RCC 7860 (cell line): ENCODE measurements at regions not wholly inside any gene's neighbourhood (a gene's known extent, or its start where the extent isn't known, plus 50 kb on each side); places are given as distances from the start of the nearest gene placed in this dataset.
A peak's percentile ranks its signal among the peaks of the same experiment; 100 is the strongest.

Experiments used
- DNase-seq: peaks from one replicate; pipeline ENCODE4 v3.0.0-alpha.2; 2015; ENCODE audit warnings: low spot score
- FAIRE-seq: peaks from 2 replicates; lab custom pipeline; 2012; peaks lifted over from hg19 to GRCh38; lab: Jason Lieb, UNC

DNA sequence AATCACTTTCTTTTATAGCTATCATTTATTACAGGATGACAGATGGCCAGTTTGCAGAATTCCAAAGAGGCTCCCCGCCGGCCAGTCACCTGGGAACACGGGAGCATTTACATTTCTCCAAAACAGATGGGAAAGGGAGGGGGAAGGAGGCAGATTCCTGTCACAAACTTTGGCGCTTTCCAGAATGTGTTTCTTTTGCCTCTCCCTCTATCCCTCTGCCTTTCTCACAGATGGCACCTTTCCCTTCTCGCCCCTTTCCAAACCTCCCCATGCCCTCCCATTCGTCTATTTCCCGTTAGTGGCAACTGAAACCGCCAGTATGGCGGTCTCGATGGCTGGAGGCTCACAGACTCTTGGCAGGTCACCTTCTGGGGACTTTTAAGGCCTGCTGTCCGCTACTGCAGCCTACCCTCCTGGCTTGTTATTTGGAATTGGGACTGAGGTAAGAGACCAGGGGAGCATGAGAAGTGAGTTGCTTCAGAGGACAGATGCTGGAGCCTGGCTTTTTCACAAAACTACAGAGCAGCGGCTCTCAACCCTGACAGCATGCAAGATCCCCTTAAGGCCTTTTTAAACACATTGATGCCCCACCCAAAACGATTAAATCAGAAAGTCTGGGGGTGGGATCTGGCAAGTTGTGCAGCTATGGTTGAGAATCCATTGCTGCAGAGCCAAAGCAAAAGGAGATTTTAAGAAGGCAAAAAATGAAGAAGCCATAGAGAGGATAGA lies 161.5 kb upstream of the VASH1 start:
- FAIRE-seq = no peak

DNA sequence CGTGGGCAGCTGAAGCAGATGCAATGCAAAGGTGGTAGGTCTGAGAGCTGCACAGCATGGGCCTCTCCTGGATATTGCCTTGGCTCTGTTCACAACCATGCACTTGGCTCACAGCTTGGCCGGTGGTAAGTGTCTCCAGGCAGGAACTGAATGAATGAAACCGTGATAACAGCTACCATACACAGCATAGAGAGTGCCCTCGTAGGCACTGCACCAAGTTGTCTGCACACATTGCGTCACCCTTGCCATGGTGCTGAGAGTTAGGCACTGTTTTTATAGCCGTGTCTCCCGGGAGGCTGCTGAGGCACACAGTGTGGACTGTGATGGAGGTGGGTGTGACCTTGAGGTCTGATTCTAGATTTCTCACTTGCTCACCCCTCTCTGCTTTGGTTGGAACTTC lies 157.6 kb upstream of the VASH1 start:
- DNase-seq (no peak), FAIRE-seq (no peak)

More for the DNA sequence above, 161.5 kb upstream of the VASH1 start:
- no peak for DNase-seq

DNA sequence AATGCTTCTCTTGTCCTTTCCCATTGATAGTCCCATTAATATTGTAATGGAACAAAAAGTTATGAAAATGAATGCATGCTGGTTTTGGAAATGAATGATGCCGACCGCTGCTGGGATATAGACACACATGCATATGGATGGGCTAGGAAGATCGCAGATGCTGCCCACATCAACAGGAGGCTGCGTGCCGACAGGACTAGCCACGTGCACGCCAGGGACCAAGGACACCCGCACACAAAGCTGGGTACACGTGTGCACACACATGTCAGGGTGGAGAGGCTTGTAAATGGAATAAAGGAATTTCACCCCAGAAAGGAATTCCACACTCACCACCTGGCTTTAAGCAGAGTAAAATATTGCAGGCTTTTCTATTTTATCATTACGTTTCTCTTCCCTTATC lies 153.8 kb upstream of the VASH1 start:
- no peak for FAIRE-seq
- DNase-seq = no peak

DNA sequence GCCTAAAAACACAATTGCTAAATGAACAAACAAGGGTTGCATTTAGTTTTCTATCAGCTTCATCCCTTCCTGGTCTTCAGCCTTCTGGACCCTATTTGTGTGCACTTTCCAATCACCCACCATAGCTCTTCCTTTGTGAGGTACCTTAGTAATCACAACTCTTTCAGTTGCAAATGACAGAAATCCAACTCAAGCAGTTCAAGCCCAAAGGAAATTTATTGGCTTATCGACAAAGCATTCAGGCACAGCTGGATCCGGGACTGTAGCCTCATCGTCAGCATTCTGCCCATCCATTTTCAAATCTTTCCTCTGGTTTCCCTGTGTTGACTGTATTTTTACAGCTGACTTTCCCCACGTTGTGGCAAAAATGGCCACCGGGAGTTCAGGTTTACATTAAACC lies 148.6 kb upstream of the VASH1 start:
- DNase-seq (no peak), FAIRE-seq (no peak)

DNA sequence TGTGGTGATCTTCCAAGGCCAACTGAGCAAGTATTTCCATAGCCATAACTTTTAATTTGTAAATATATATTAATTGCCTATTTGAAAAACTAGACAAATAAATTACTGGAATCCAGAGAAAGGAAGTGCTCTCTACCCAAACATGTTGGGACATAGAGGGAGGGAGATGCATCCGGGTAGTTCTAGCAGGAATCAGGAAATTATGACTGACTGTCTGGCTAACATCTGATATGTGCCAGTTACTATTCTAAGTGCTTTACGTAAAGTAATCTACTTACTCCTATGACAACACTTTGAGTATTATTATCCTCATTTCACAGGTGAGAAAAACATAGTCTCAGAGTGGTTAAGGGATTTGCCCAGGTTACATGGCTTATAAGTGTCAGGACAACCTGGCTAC lies 147.7 kb upstream of the VASH1 start:
- FAIRE-seq (no peak), DNase-seq (no peak)

DNA sequence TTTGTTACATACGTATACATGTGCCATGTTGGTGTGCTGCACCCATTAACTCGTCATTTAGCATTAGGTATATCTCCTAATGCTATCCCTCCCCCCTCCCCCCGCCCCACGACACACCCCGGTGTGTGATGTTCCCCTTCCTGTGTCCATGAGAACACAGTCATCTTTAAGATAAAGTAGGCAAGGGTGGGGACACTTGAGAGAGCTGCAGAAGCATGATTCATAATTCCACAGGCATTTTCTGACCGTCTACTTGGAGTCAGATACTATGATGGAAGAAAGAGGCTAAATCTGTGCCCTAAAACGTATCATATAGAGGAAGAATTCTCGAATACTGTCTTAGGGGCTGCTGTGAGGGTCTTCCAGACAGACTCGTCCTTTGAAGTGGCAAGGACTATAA lies 145.9 kb upstream of the VASH1 start:
- no peak for DNase-seq
- no peak for FAIRE-seq

DNA sequence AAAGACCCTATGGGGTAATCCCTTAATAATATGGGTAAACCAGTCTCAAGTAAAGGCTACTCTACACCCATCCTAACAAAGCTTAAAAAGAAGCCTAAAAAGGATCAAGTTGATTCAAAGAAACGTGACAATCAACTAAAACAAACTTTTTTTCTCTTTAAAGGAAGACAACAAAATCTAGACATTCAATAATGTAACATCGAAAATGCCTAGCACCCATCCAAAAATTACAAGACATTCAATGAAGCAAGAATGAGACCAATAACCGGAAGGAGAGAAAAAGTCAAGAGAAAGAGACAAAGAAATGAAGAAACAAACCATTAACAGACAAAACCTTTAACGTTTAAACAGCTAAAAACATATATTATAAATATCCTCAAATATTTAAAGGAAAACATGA lies 143.8 kb upstream of the VASH1 start:
- FAIRE-seq (no peak), DNase-seq (no peak)

DNA sequence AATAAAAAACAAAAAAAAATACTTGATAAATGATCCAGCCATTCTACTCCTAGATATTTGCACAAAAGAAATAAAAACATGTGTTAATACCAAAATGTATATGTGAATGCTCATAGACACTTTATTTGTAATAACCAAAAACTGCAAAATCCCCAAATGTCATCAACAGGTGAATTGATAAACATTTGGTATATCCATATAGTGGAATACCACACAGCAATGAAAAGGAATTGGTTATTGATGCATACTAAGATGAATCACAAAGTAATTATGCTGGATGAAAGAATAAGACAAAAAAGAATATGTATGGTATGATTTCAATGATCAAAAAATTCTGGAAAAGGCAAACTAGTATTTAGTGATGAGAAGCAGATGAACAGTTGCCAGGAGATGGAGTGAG lies 124.7 kb upstream of the VASH1 start:
- FAIRE-seq (no peak), DNase-seq (no peak)

DNA sequence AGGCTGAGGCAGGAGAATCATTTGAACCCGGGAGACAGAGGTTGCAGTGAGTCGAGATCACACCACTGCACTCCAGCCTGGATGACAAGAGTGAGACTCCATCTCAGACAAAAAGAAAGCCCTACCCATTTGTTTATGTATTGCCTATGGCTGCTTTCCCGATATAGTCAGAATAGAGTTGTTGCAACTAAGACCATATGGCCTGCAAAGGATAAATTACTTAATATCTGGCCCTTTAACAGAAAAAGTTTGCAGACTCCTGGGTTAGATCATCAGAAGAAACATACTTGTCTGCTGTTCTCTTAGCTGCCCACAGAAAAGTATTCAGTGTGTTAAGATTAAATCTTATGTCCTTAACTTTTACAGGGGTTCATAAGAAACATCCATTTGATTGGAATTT lies 122.4 kb upstream of the VASH1 start:
- FAIRE-seq (no peak), DNase-seq (no peak)

DNA sequence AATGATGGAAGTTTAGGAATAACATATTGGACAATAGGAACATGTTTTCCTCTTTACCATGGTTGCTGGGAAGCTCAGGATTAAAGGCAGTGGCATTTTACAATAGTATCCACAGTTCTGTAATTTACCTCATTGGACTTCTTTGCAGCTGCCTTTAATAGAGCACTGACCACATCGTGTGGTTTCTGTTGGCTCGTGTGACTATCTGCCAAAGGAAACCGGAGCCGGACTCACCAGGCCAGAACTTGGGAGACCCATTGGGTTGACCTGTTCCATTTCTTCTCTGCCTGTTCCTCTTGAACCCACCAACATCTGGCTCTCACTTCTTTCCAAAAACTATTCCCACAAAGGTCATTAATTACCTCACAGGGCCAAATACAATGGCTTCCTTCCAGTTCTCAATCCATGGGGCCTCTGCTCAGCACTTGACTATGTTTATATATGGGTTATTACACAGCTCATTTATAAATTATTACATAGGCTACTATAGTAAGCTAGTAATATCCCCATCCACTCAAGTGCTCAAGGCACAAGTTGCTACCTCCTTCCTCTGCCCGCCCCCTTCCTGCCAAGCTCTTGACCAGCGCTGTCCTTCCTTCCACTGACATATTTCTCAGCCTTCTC lies 121.5 kb upstream of the VASH1 start:
- DNase-seq (no peak), FAIRE-seq (no peak)

DNA sequence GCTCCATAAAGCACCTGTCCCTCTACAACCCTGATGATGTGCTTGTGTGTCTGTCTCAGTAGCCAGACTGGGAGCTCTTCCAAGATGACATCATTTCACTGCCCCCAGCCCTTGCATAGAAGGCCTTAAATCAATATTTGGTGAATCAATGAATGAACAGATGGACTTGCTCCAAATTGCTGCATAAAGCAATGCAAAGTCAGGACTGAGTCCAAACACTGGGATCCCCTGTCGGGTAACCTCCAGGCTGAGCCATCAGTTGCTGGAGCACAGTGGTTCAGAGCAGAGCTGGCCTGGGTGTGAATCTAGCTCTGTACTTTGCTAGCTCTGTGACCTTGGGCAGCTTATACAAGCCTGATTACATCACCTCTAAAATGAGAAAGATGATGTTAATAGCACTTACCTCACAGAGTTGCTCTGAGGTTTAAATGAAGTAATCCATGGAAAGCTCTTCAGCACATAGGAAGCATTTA lies 120.3 kb upstream of the VASH1 start:
- FAIRE-seq = no peak
- no peak for DNase-seq

DNA sequence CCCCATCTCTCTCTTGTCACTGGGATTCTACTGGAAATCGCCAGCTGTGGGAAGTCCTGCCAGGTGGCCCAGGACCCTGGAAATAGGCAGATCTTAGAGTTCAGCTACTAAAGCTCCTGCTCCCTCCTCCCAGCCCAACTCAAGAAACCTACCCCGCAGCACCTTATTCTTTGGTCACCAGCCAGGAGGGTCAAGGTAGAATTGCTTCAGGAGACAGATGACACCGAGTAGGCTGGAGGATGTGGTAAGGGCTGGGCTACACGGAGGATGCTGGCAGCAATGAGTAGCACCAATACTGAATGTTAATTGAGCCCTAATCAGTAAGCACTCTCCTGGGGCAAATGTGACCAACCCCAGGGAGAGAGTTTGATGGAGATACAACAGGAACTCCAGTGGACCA lies 119.7 kb upstream of the VASH1 start:
- no peak for DNase-seq
- FAIRE-seq = no peak

DNA sequence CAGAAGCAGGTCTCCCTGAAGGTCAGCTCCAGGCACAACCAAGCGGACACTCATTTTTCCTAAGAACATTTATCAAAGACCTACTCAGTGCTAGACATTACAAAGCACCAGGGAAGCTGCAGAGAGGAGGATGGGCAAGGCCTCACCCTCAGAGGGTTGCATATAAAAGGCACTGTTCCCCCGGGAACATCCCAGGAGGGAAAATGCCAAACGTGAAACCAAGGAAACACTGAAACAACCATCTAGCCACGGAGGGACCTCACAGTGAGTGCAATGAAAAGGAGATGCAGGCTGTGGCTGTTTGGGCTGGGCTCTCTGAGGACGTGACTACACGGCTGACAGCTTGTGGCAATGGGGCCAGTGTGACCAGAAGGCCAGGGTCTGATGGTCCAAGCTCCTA lies 117.4 kb upstream of the VASH1 start:
- no peak for DNase-seq
- no peak for FAIRE-seq

DNA sequence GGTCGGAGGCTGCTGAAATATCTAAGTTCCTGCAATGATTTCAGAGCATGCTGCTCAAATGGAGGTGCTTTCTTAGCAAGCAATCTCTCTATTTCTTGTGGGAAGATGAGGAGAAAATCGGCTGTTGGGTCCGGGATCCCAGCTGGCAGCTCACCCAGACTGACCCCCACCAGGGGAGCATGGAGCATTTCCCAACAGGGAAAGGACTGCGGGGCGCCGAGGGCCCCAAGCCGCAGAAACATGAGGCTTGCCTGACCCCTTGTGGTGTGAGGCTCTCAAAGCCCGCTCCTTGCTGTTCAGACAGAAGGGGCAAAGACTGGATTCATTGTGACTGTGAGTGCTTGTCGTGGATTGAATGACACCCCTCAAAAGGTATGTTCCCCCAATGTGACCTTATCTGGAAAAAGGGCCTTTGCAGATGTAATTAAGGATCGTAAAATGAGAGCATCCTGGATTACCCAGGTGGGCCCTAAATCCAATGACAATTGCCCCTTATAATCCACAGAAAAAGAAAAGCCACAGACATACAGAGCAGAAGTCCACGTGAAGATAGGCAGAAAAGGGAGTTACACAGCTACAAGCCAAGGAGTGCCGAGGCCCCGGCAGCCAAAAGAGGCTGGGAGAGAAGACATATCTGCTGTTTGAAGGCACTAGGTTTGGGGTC lies 116.3 kb upstream of the VASH1 start:
- no peak for DNase-seq

DNA sequence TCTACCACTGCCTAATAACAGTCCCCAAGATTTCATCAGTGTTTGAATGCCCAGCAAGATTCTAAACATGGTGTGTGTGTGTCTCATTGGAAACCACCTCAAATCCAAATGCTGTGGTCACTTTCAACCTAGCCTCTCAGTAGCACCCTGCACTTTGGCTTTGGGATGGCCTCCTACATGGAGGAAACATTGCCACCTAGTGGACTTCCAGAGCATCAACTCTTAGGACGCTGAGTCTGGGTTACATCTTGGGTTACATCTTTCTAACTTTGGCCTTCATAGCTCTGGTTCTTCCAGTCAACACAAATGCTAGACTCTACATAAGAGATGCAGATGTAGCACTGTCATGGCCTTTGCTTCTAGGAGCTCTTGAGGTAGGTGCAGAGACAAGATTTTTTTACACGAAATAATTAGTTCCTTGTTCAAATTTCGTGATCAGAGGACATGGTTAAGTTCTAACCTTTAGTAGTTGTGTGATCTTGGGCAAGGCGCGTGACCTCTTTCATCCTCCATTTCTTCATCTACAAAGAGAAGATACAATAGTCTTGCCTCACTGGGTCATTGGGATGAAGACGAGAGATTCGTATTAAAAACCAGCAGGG lies 113.5 kb upstream of the VASH1 start:
- FAIRE-seq (no peak), DNase-seq (peak; percentile 6)

More for the DNA sequence above, 116.3 kb upstream of the VASH1 start:
- FAIRE-seq = no peak

DNA sequence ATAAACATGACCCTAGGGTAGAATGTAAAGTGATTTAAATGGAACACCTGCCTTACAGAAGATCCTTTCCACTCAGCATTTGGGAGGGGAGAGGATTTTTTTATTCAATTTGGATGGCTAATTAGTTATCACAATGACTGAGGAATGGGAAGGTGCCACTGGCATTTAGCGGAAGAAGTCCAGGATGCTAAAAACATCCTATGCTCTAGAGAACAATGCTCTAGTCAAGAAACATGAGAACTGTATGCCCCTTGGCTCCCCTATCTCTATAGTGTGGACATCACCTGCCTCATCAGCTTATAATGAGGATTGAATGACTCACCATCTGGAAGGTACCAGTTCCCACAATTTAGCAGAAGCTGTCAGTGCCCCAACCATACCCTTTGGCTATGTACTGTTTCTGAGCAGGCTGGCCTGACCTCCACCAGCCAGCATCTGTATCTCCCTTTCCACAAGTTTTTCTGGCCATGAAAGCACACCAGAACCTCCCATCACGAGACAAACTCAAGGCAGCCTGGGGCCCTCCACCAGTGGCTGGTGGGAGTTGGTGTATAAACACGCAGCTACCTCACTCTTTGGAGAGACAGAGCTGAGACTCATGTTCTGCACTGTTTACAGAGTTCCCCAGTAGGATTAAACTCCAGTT lies 109.7 kb upstream of the VASH1 start:
- no peak for FAIRE-seq
- no peak for DNase-seq

DNA sequence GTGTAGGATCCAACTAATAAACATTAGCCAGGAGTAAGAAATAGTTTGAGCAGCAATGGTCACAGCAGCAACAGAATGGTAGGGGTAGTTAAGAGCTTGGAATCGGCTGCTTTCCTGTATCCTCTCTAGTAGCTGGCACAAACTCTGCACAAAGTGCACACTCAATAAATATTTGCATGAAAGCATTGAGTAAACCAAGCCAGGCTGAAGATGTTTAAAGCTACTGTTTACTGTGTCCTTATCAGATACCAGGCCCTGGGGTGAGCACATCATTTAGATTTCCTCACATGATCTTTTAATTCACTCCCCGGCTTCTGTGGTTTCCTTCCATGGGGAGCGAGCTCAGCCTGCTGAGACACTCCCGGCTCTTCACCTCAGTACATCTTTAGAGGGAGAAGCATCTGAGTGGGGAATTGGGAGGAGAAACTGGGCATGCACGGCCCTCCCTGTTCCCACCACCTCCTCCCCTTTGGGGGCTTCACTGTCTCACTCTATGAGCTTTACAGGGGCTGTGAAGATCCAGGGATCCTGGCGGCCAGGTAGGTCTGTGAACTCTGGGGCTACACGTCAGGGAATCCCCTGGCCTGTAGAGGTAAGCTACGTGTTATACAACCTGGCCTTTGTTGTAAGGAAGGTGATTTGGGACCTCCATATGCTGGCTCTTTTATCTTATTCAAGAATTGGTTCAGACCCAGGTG lies 107.2 kb upstream of the VASH1 start:
- FAIRE-seq (no peak), DNase-seq (no peak)

DNA sequence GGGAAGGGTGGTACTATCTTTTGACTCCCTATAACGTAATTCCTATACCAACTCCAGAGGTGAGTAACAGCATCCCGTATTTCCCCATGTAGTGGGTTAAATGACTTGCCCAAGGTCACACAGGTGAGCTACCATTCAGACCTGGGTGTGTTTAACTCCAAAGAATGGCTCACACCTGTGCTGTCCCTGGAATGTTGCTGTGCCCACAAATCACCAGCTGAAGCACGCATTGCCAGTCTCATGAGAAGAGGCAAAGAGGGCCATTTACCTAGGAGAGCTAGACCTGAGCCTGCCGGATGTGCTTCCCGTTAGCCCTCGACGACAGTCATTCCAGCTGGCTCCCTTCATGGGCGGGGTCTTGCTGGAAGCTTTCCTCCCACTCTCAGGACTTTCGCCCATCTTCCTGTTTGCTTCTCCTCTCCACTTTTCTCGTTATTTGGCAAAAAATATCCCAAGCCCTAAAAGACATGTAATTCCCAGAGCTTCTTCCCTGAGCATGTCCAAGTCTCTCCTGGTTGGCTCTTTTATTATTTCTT lies 106.6 kb upstream of the VASH1 start:
- DNase-seq (no peak), FAIRE-seq (no peak)

DNA sequence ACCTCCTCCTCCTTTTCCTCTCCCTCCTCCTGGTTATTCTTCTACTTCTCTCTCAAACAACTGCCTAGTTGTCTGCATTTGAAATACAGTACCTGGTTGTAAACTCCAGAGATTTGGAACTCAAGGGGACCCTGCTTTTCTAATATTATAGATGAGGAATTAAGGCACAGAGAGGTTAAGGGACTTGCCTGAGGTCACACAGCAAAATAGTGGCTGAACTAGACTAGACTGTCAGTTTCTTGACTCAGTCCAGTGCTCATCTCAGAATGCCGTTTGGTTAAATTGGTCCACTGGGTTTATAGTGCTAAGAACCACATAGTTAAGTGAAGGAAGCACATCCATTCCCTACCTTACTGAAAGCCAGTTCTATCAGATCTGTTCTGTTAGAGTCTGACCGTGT lies 105.9 kb upstream of the VASH1 start:
- DNase-seq (no peak), FAIRE-seq (no peak)

DNA sequence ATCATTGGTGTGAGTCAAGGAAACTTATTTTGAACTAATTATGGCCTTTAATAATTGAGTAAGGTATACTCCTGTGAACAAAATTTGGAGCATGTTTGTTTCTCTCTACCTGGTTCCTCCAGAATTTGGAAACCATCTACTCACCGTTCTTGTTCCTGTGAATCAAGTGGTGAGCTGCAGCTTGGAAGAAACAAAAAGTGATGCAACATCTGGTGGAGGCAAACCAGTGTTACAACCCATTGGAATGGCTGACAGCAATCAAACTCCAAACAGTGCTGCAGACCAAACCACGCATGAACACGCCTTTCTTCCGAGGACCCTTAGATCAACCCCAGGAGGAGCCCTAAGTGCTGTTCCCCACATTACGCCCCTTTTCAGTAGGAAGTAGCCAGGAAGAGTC lies 104.7 kb upstream of the VASH1 start:
- DNase-seq = no peak
- FAIRE-seq = no peak
